Activated naive CD8-positive, alpha-beta T cell (primary cell): ENCODE measurements at regions not wholly inside any gene's neighbourhood (a gene's known extent, or its start where the extent isn't known, plus 50 kb on each side); places are given as distances from the start of the nearest gene placed in this dataset.

Experiments
- H3K27ac Mint-ChIP-seq: one replicate; pipeline ENCODE4 v1.8.0; 2021; ENCODE audit warnings: mixed read lengths
- H3K27me3 Mint-ChIP-seq: one replicate; pipeline ENCODE4 v1.8.0; 2021; ENCODE audit warnings: mixed read lengths
- H3K36me3 Mint-ChIP-seq: one replicate; pipeline ENCODE4 v1.8.0; 2021; ENCODE audit warnings: mixed read lengths
- H3K4me1 Mint-ChIP-seq: one replicate; pipeline ENCODE4 v1.8.0; 2021; ENCODE audit warnings: low read depth, mixed read lengths
- H3K4me3 Mint-ChIP-seq: one replicate; pipeline ENCODE4 v1.8.0; 2021; ENCODE audit warnings: mild to moderate bottlenecking, mixed read lengths
- H3K9me3 Mint-ChIP-seq: one replicate; pipeline ENCODE4 v1.8.0; 2021; ENCODE audit warnings: low read depth, mixed read lengths

- Mint-ChIP-seq H3K27ac (no peak overlapping the region), H3K9me3 (no peaks in the 10 kb centered on the region), H3K4me1 (no peaks in the 10 kb centered on the region), H3K36me3 (no peaks in the 10 kb centered on the region), H3K27me3 (peaks cover 2% of the 10 kb centered on the region), H3K4me3 (no peak overlapping the region)
These were observed 277.4 kb upstream of the LYZL1 start for GRCh38 chr10:29011516-29011915.

DNA sequence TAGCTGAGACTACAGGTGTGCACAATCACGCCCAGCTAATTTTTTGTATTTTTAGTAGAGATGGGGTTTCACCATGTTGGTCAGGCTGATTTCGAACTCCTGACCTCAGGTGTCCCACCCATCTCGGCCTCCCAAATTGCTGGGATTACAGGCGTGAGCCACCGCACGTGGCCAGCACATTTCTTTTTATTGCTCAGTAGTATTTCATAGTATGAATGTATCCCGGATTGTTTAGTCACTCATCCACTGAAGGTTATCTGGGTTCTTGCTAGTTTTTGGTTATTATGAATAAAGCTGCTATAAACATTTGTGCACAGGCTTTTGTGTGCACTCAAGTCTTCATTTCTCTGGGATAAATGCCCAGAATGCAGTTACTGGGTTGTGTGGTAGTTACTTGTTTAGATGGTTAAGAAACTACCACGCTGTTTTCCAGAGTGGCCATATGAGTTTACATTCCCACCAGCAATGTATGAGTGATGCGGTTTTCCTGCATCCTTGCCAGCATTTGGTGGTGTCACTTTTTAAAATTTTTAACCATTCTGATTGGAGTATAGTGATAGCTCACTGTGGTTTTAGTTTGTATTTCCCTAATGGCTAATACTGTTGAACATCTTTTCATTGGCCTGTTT is 275.8 kb upstream of the LYZL1 start:
- H3K36me3 Mint-ChIP-seq: no peaks in the 10 kb centered on the region
- no peak overlapping the region for H3K4me3 Mint-ChIP-seq
- peaks cover 8% of the 10 kb centered on the region for H3K27me3 Mint-ChIP-seq
- no peaks in the 10 kb centered on the region for H3K9me3 Mint-ChIP-seq
- H3K27ac Mint-ChIP-seq: no peak overlapping the region
- H3K4me1 Mint-ChIP-seq: no peaks in the 10 kb centered on the region

DNA sequence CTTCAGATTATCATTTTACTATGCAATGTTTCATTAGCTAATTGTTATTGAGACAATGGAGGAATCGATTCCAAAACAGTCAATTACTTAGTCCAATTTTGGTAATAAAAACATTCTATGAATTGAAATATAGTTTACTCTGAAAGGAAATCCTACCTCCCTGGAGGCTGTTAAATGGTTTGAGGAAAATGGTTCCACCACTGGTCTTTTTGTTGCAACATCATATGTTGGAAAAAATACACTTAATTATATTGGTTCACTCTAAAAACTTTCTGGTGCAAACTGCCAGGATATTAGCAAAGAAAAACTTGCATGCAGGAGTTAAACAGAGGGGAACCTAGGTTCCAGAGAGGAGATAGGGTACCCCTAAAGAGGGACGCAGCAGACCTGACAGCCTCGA is 267.3 kb upstream of the LYZL1 start:
- no peaks in the 10 kb centered on the region for H3K36me3 Mint-ChIP-seq

GRCh38 chr10:29022513-29022912 is 266.4 kb upstream of the LYZL1 start:
- H3K4me3 Mint-ChIP-seq: no peak overlapping the region
- H3K9me3 Mint-ChIP-seq: no peaks in the 10 kb centered on the region
- H3K4me1 Mint-ChIP-seq: no peaks in the 10 kb centered on the region
- no peaks in the 10 kb centered on the region for H3K36me3 Mint-ChIP-seq
- H3K27me3 Mint-ChIP-seq: peaks cover 7% of the 10 kb centered on the region
- H3K27ac Mint-ChIP-seq: no peak overlapping the region

More for the DNA sequence above, 267.3 kb upstream of the LYZL1 start:
- H3K27me3 Mint-ChIP-seq: peaks cover 9% of the 10 kb centered on the region
- H3K27ac Mint-ChIP-seq: no peak overlapping the region
- H3K9me3 Mint-ChIP-seq: no peaks in the 10 kb centered on the region
- H3K4me1 Mint-ChIP-seq: no peaks in the 10 kb centered on the region
- no peak overlapping the region for H3K4me3 Mint-ChIP-seq

DNA sequence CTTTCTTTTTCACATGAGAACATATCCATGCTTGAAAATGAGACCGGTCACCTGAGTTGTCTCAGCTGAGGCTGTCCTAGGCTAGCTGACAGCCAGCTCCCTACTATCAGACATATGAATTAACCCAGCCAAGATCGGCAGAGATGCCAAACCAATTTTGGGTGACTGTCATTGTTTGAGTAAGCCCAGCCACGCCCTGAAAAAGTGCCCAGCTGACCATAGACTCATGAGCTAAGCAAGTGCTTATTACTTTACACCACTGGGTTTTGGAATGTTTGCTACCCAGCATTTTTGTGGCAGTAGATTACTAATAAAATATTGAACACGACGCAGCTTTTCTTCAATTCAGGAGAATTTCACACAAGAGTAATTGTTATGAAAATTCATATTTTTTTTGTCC is 265.2 kb upstream of the LYZL1 start:
- H3K4me3 Mint-ChIP-seq: no peak overlapping the region
- no peaks in the 10 kb centered on the region for H3K9me3 Mint-ChIP-seq
- H3K27me3 Mint-ChIP-seq: peaks cover 10% of the 10 kb centered on the region
- no peak overlapping the region for H3K27ac Mint-ChIP-seq
- H3K4me1 Mint-ChIP-seq: no peaks in the 10 kb centered on the region
- H3K36me3 Mint-ChIP-seq: no peaks in the 10 kb centered on the region

DNA sequence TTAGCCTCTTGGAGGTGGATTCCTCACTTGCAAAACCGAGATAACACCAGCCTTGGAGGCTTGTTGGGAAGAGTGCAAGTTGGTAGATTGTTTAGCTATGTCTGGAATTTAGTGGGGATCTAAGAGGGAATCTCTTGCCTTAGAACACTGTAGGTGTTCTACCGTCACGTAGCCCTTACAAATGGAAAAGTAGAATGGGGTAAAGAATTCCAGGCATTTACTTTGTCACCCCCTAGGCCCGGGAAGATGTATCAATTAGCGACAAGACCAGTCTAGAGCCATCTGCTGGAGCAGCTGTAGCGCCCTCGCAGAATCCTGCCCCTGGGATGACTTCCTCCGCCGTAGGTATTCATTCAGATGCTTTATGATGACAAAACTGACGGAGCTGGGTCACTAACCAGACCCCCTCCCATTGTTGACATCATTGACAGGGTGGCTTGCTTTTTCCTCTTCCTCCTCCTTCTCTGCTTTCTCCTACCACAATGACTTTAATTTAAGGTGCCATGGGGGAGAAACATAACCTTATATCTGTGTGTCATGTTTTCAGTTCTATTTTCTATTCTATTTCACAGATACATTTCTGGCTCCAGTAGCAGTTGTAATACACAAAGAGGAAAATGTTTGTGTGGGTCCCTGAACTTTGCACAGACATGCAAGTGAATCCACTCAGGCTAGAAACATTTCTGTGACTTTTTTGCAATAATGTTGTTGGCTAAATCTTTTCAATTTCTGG is 262.6 kb upstream of the LYZL1 start:
- no peaks in the 10 kb centered on the region for H3K9me3 Mint-ChIP-seq
- H3K4me1 Mint-ChIP-seq: no peaks in the 10 kb centered on the region
- no peak overlapping the region for H3K4me3 Mint-ChIP-seq
- peaks cover 10% of the 10 kb centered on the region for H3K27me3 Mint-ChIP-seq
- H3K27ac Mint-ChIP-seq: no peak overlapping the region
- H3K36me3 Mint-ChIP-seq: no peaks in the 10 kb centered on the region

DNA sequence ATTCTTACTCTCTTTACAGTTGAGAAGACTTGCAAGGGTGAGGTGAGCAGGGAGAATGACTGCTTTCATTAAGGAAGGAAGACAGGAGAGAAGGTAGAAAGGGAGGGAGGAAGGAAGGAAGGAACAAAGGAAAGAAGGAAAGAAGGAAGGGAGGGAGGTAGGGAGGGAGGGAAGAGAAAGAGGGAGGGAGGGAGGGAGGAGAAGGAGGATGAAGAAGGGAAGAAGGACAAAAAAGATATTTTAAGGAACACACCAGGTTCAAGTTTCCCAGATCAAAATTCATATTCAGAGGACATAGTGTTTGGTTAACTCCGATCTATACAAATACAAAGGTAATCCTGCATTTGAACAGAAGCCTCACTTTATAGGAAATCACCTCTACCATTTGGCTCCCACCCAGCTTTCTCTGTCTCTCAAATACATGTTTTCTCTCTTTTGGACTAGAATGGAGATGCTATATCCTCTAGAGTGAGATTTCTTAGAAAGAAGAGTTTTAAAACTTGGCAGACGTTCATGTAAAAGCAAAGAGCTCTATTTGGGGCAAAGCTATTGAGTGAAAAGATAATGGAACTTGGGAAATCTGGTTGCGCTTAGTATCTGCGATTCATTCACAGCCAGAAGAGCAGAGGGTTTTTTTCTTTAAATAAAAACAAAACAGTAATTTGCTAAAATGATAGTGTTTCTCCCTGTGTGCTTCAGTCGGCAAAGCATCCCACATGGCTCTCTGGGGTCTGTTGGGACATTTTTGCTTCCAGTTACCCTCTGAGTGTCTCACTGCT is 261.9 kb upstream of the LYZL1 start:
- no peak overlapping the region for H3K4me3 Mint-ChIP-seq
- no peak overlapping the region for H3K27ac Mint-ChIP-seq
- H3K36me3 Mint-ChIP-seq: no peaks in the 10 kb centered on the region
- no peaks in the 10 kb centered on the region for H3K4me1 Mint-ChIP-seq
- H3K9me3 Mint-ChIP-seq: no peaks in the 10 kb centered on the region
- H3K27me3 Mint-ChIP-seq: peaks cover 10% of the 10 kb centered on the region

DNA sequence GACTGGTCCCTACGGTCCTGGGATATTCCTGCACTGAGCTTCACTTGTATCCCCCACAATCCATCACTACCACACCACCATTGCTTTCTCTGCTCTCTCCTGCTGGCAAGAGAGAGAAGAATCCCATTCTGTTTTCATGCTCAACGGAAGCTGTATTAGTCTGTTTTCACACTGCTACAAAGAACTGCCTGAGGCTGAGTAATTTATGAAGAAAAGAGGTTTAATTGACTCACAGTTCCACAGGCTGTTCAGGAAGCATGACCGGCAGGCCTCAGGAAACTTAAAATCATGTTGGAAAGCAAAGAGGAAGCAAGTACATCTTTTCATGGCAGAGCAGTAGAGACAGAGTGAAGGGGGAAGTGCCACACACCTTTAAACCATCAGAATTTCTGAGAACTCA is 260.4 kb upstream of the LYZL1 start:
- Mint-ChIP-seq H3K36me3 (no peaks in the 10 kb centered on the region), H3K9me3 (no peaks in the 10 kb centered on the region), H3K27ac (no peak overlapping the region), H3K4me1 (no peaks in the 10 kb centered on the region), H3K4me3 (no peak overlapping the region), H3K27me3 (peaks cover 10% of the 10 kb centered on the region)

DNA sequence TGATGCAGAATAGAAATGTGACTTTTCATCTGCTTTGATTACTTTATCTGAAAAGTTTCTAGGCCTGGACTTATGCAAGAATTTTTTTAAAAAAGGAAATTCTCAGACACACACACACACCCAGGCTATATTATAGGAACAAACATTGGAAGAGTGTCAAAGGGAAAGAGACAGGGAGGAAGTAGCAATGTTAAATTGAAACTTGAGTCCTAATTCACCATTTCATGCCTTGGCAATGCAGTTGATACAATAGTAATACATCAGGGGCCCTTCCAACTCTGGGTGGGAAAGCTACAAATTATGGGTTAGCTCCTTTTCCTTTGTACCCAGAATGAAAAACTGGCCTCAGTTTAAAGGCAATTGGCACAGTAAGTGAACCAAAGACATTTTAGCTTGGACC is 258.0 kb upstream of the LYZL1 start:
- Mint-ChIP-seq H3K27me3 (peaks cover 7% of the 10 kb centered on the region), H3K4me1 (no peaks in the 10 kb centered on the region), H3K9me3 (no peaks in the 10 kb centered on the region), H3K27ac (no peak overlapping the region), H3K36me3 (no peaks in the 10 kb centered on the region), H3K4me3 (no peak overlapping the region)

GRCh38 chr10:29032169-29032568 is 256.7 kb upstream of the LYZL1 start:
- no peak overlapping the region for H3K4me3 Mint-ChIP-seq
- H3K9me3 Mint-ChIP-seq: no peaks in the 10 kb centered on the region
- H3K27ac Mint-ChIP-seq: no peak overlapping the region
- H3K36me3 Mint-ChIP-seq: no peaks in the 10 kb centered on the region
- H3K27me3 Mint-ChIP-seq: peaks cover 6% of the 10 kb centered on the region
- H3K4me1 Mint-ChIP-seq: no peaks in the 10 kb centered on the region

DNA sequence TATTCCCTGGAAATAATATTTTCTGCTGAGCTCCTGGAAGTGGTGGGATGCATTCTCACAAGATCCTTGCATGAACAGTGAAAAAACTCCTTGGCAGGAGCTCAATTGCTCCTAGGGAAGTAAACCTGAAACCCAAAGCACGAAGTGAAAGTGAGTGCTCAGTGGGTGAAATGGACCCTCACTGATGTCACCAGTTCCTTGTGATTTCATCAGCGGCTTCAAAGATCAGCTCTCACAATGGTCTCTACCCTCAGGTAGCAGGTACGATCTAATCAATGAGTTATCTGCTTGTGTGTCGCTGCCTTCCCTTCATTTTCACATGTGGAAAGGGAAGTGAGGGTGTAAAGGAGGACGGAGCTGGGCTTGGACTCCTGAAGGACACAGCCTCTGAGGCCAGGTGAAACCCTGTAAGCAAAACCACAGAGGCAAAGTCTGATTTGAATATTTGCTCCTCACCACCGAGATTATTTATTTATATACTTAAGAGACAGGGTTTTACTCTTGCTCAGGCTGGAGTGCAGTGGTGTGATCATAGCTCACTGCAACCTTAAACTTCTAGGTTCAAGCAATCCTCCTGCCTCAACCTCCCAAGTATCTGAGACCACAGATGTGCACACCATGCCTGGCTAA is 255.4 kb upstream of the LYZL1 start:
- Mint-ChIP-seq H3K27me3 (peaks cover 2% of the 10 kb centered on the region), H3K4me1 (no peaks in the 10 kb centered on the region), H3K27ac (no peak overlapping the region), H3K36me3 (no peaks in the 10 kb centered on the region), H3K9me3 (no peaks in the 10 kb centered on the region), H3K4me3 (no peak overlapping the region)

- no peak overlapping the region for H3K27ac Mint-ChIP-seq
- H3K4me3 Mint-ChIP-seq: no peak overlapping the region
- no peaks in the 10 kb centered on the region for H3K9me3 Mint-ChIP-seq
- peaks cover 4% of the 10 kb centered on the region for H3K27me3 Mint-ChIP-seq
- no peaks in the 10 kb centered on the region for H3K4me1 Mint-ChIP-seq
- no peaks in the 10 kb centered on the region for H3K36me3 Mint-ChIP-seq
These were observed 254.3 kb upstream of the LYZL1 start for GRCh38 chr10:29034592-29034991.

DNA sequence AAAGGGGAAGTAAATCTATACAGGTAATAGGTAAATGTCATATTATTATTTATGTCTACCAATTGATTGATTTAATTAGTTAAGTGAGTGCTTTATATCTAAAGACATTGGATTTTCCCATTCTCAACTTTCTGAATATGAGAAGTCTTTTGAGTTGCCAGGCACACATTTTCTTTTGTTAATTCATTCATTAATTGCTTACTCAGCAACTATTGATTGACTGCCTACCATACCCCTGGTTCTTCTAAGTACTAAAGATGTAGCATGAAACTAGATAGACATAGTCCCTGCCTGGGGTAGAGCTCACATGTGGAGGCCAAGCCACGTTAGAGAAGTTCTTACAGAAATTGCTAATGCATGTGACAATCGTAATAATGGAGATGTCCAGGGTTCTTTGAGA is 253.1 kb upstream of the LYZL1 start:
- no peaks in the 10 kb centered on the region for H3K36me3 Mint-ChIP-seq
- H3K27me3 Mint-ChIP-seq: peaks cover 4% of the 10 kb centered on the region
- H3K4me3 Mint-ChIP-seq: no peak overlapping the region
- H3K4me1 Mint-ChIP-seq: no peaks in the 10 kb centered on the region
- no peak overlapping the region for H3K27ac Mint-ChIP-seq
- H3K9me3 Mint-ChIP-seq: peaks cover 3% of the 10 kb centered on the region

DNA sequence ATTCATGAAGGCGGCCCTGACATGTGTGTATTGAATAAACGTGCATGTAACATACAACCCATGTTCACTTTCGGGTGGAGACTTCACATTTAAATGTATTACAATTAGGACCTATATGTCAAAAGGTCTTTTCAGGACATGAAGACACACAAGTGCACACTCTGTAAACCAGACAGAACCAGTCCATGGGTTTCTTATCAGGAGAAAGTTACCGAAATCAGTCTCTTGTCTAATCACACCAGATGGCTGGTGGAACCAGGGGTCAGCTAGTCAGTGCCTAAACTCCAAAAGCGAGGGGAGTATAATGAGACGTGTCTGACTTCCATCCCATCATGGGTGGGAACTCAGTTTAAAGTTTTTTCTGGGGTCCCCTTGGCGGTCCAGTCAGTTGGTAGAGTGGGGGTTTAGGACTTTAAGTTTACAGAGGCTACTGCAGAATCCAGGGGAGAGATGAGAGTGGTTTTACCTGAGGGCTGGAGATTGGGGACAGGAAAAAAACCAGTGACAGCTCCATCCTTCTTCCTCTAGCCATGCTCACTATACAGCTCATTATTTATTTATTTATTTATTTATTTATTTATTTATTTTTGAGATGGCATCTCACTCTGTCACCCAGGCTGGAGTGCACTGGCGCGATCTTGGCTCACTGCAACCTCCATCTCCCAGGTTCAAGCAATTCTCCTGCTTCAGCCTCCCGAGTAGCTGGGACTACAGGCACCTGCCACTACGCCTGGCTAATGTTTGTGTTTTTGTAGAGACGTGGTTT is 251.3 kb upstream of the LYZL1 start:
- Mint-ChIP-seq H3K4me3 (no peak overlapping the region), H3K27ac (no peak overlapping the region), H3K9me3 (peaks cover 5% of the 10 kb centered on the region), H3K36me3 (no peaks in the 10 kb centered on the region), H3K4me1 (no peaks in the 10 kb centered on the region), H3K27me3 (peaks cover 4% of the 10 kb centered on the region)
